Trophoblast cell (in vitro differentiated cells and primary cell): ENCODE measurements at regions not wholly inside any gene's neighbourhood (a gene's known extent, or its start where the extent isn't known, plus 50 kb on each side); places are given as distances from the start of the nearest gene placed in this dataset.

ENCODE experiments used
- DNase-seq, 2 donors: peaks; one replicate each; pipeline ENCODE4 v3.0.0-alpha.2; 2016
- H2AFZ ChIP-seq: 2 replicates; pipeline ENCODE4 v1.6.1; 2013; ENCODE audit warnings: low read length, moderate library complexity, mild to moderate bottlenecking; ENCODE audit not compliant: insufficient read depth, poor library complexity
- H2AK5ac ChIP-seq: 2 replicates; pipeline ENCODE4 v1.6.1; 2013; ENCODE audit warnings: mild to moderate bottlenecking, low read length
- H2BK120ac ChIP-seq: 2 replicates; pipeline ENCODE4 v1.6.1; 2013; ENCODE audit warnings: low read length, mild to moderate bottlenecking, moderate library complexity; ENCODE audit not compliant: insufficient read depth, poor library complexity
- H2BK12ac ChIP-seq: 2 replicates; pipeline ENCODE4 v1.6.1; 2013; ENCODE audit warnings: mild to moderate bottlenecking, low read length, moderate library complexity
- H2BK5ac ChIP-seq: 2 replicates; pipeline ENCODE4 v1.6.1; 2013; ENCODE audit warnings: low read length, low read depth, moderate library complexity, mild to moderate bottlenecking; ENCODE audit not compliant: poor library complexity
- H3K14ac ChIP-seq: 2 replicates; pipeline ENCODE4 v1.6.1; 2013; ENCODE audit warnings: mild to moderate bottlenecking, low read length
- H3K18ac ChIP-seq: 2 replicates; pipeline ENCODE4 v1.6.1; 2013; ENCODE audit warnings: mild to moderate bottlenecking, low read length
- H3K23ac ChIP-seq: 2 replicates; pipeline ENCODE4 v1.6.1; 2013; ENCODE audit warnings: low read length
- H3K27ac ChIP-seq: 2 replicates; pipeline ENCODE4 v1.5.1; 2013; ENCODE audit warnings: low read depth, mild to moderate bottlenecking, inconsistent platforms, low read length, moderate library complexity
- H3K27me3 ChIP-seq: 2 replicates; pipeline ENCODE4 v1.6.1; 2013; ENCODE audit warnings: inconsistent platforms, mild to moderate bottlenecking, low read length, moderate library complexity; ENCODE audit not compliant: insufficient read depth
- H3K36me3 ChIP-seq, 2 experiments: 1 replicate in 1 of 2; 2 replicates in 1 of 2; pipeline ENCODE4 v1.6.1; 2013; ENCODE audit warnings: low read length in 2 of 2, mild to moderate bottlenecking in 2 of 2, moderate library complexity in 1 of 2; ENCODE audit not compliant: insufficient read depth in 2 of 2, control insufficient read depth in 1 of 2
- H3K4ac ChIP-seq: 2 replicates; pipeline ENCODE4 v1.6.1; 2013; ENCODE audit warnings: low read depth, mild to moderate bottlenecking, low read length, moderate library complexity
- H3K4me1 ChIP-seq, 2 experiments: 1 replicate in 1 of 2; 2 replicates in 1 of 2; pipeline ENCODE4 v1.6.1; 2013; ENCODE audit warnings: low read length in 2 of 2, mild to moderate bottlenecking in 2 of 2, moderate library complexity in 1 of 2; ENCODE audit not compliant: insufficient read depth in 2 of 2, control insufficient read depth in 1 of 2
- H3K4me2 ChIP-seq: 2 replicates; pipeline ENCODE4 v1.6.1; 2013; ENCODE audit warnings: inconsistent platforms, mild to moderate bottlenecking, low read length, moderate library complexity
- H3K4me3 ChIP-seq: 2 replicates; pipeline ENCODE4 v1.5.1; 2013; ENCODE audit warnings: mild to moderate bottlenecking, low read depth, low read length, inconsistent platforms
- H3K79me1 ChIP-seq: one replicate; pipeline ENCODE4 v1.6.1; 2013; ENCODE audit warnings: low read length
- H3K79me2 ChIP-seq: 2 replicates; pipeline ENCODE4 v1.6.1; 2013; ENCODE audit warnings: low read length, mild to moderate bottlenecking; ENCODE audit not compliant: control insufficient read depth, insufficient read depth, poor library complexity
- H3K9ac ChIP-seq: 2 replicates; pipeline ENCODE4 v1.6.1; 2013; ENCODE audit warnings: mild to moderate bottlenecking, low read length
- H3K9me3 ChIP-seq: 2 replicates; pipeline ENCODE4 v1.6.1; 2013; ENCODE audit warnings: low read depth, mild to moderate bottlenecking, control low read depth, inconsistent platforms, low read length; ENCODE audit not compliant: insufficient read depth
- H4K12ac ChIP-seq: 2 replicates; pipeline ENCODE4 v1.6.1; 2013; ENCODE audit warnings: low read depth, mild to moderate bottlenecking, low read length, moderate library complexity
- H4K8ac ChIP-seq: 2 replicates; pipeline ENCODE4 v1.6.1; 2013; ENCODE audit warnings: low read depth, mild to moderate bottlenecking, low read length, moderate library complexity
- H4K91ac ChIP-seq: one replicate; pipeline ENCODE4 v1.6.1; 2013; ENCODE audit warnings: low read depth, mild to moderate bottlenecking, low read length, moderate library complexity
- WGBS: extraction: QIAGEN DNeasy Blood & Tissue Kit; methylation state at CpG from one replicate; pipeline ENCODE4 v1.1.7; 2013; ENCODE audit warnings: missing lambda C conversion rate; ENCODE audit not compliant: insufficient read length, insufficient coverage; ENCODE audit errors: extremely low coverage; 5-methylcytosine and 5-hydroxymethylcytosine counted together

GRCh38 chr20:39253051-39253755 lies 291.1 kb downstream of the DHX35 start:
- H4K8ac ChIP-seq: no peak overlapping the region
- H3K14ac ChIP-seq: no peak overlapping the region
- no peak overlapping the region for H2BK12ac ChIP-seq
- no CpG with 5 or more reads among the region's 9 CpGs for WGBS
- no peaks in the 10 kb centered on the region for H3K27me3 ChIP-seq
- H3K4me3 ChIP-seq: no peak overlapping the region
- no peak overlapping the region for H3K23ac ChIP-seq
- H2BK5ac ChIP-seq: no peak overlapping the region
- no peak overlapping the region for H2BK120ac ChIP-seq
- H3K9ac ChIP-seq: no peak overlapping the region
- H3K36me3 ChIP-seq: no peaks in the 10 kb centered on the region
- H4K91ac ChIP-seq: no peak overlapping the region
- DNase-seq: no peak
- no peak overlapping the region for H3K4ac ChIP-seq
- H3K79me1 ChIP-seq: no peaks in the 10 kb centered on the region
- no peak overlapping the region for H3K18ac ChIP-seq
- H2AK5ac ChIP-seq: no peak overlapping the region
- no peaks in the 10 kb centered on the region for H3K79me2 ChIP-seq
- no peak overlapping the region for H3K4me2 ChIP-seq
- H3K27ac ChIP-seq: no peak overlapping the region
- H4K12ac ChIP-seq: no peak overlapping the region
- H3K9me3 ChIP-seq: no peaks in the 10 kb centered on the region
- no peaks in the 10 kb centered on the region for H3K4me1 ChIP-seq
- H2AFZ ChIP-seq: no peak overlapping the region

GRCh38 chr20:39252035-39252434 lies 289.9 kb downstream of the DHX35 start:
- Histone ChIP-seq H3K23ac (no peak overlapping the region), H3K4me3 (no peak overlapping the region), H3K27ac (no peak overlapping the region), H2AFZ (no peak overlapping the region), H4K12ac (no peak overlapping the region), H3K4ac (no peak overlapping the region), H3K27me3 (no peaks in the 10 kb centered on the region), H3K9ac (no peak overlapping the region), H3K79me1 (no peaks in the 10 kb centered on the region), H3K79me2 (no peaks in the 10 kb centered on the region), H4K91ac (no peak overlapping the region), H2BK5ac (no peak overlapping the region), H3K18ac (no peak overlapping the region), H2AK5ac (no peak overlapping the region), H2BK12ac (no peak overlapping the region), H3K9me3 (no peaks in the 10 kb centered on the region), H3K36me3 (no peaks in the 10 kb centered on the region), H3K4me2 (no peak overlapping the region), H3K14ac (no peak overlapping the region), H2BK120ac (no peak overlapping the region), H4K8ac (no peak overlapping the region), H3K4me1 (no peaks in the 10 kb centered on the region)
- no CpG with 5 or more reads among the region's 6 CpGs for WGBS
- DNase-seq: no peak

- no peaks in the 10 kb centered on the region for H3K4me1 ChIP-seq
- no peak overlapping the region for H2AK5ac ChIP-seq
- H2AFZ ChIP-seq: no peak overlapping the region
- no peaks in the 10 kb centered on the region for H3K79me2 ChIP-seq
- no peak overlapping the region for H3K4me2 ChIP-seq
- no peak overlapping the region for H3K4ac ChIP-seq
- H3K79me1 ChIP-seq: no peaks in the 10 kb centered on the region
- DNase-seq: no peak
- H3K14ac ChIP-seq: no peak overlapping the region
- H4K8ac ChIP-seq: no peak overlapping the region
- H3K23ac ChIP-seq: no peak overlapping the region
- no peak overlapping the region for H3K18ac ChIP-seq
- H4K12ac ChIP-seq: no peak overlapping the region
- WGBS: no CpG with 5 or more reads among the region's 4 CpGs
- H2BK120ac ChIP-seq: no peak overlapping the region
- no peak overlapping the region for H2BK5ac ChIP-seq
- no peak overlapping the region for H2BK12ac ChIP-seq
- H4K91ac ChIP-seq: no peak overlapping the region
- no peak overlapping the region for H3K27ac ChIP-seq
- no peak overlapping the region for H3K4me3 ChIP-seq
- no peaks in the 10 kb centered on the region for H3K36me3 ChIP-seq
- H3K27me3 ChIP-seq: no peaks in the 10 kb centered on the region
- H3K9me3 ChIP-seq: no peaks in the 10 kb centered on the region
- H3K9ac ChIP-seq: no peak overlapping the region
These were observed 287.7 kb downstream of the DHX35 start for GRCh38 chr20:39249798-39250197.

- Histone ChIP-seq H3K4ac (no peak overlapping the region), H3K79me2 (no peaks in the 10 kb centered on the region), H3K4me2 (no peak overlapping the region), H3K14ac (no peak overlapping the region), H3K27ac (no peak overlapping the region), H4K12ac (no peak overlapping the region), H2BK12ac (no peak overlapping the region), H4K8ac (no peak overlapping the region), H3K27me3 (no peaks in the 10 kb centered on the region), H3K4me1 (no peaks in the 10 kb centered on the region), H2BK120ac (no peak overlapping the region), H3K9me3 (no peaks in the 10 kb centered on the region), H3K9ac (no peak overlapping the region), H2BK5ac (no peak overlapping the region), H2AK5ac (no peak overlapping the region), H3K18ac (no peak overlapping the region), H3K4me3 (no peak overlapping the region), H3K23ac (no peak overlapping the region), H3K36me3 (no peaks in the 10 kb centered on the region), H4K91ac (no peak overlapping the region), H3K79me1 (no peaks in the 10 kb centered on the region), H2AFZ (no peak overlapping the region)
- DNase-seq: no peak
These were observed 286.8 kb downstream of the DHX35 start for GRCh38 chr20:39248862-39249485.
